HepG2 (cell line): ENCODE measurements at regions not wholly inside any gene's neighbourhood (a gene's known extent, or its start where the extent isn't known, plus 50 kb on each side); places are given as distances from the start of the nearest gene placed in this dataset.

Source experiments
- ATAC-seq: fragments of 200-7000 bp; cut with Tn5 transposase; 3 replicates; pipeline ENCODE4 v1.9.1; 2020; ENCODE audit warnings: mild to moderate bottlenecking, moderate library complexity
- BruUV-seq: library from RNA; stranded (reverse); fragments of 400-500 nt; replicated peaks from 2 replicates; lab custom pipeline; 2021; lab: Mats Ljungman, UMichigan
- CTCF ChIA-PET: fragments of 300-600 bp; formaldehyde crosslinking; extraction: SDS; loops from one replicate; lab custom pipeline; 2021; ENCODE audit warnings: low total read pairs, inconsistent platforms, low intra/inter-chr PET ratio; lab: Yijun Ruan, JAX
- POLR2A ChIA-PET: fragments of 350-600 bp; sonication (Branson Sonifier 250); formaldehyde crosslinking; loops from one replicate; lab custom pipeline; 2020; ENCODE audit warnings: antibody characterized with exemption, inconsistent platforms; lab: Yijun Ruan, JAX
- DNase-seq: peaks from one replicate; pipeline ENCODE4 v3.0.0-alpha.2; 2015; ENCODE audit warnings: low spot score
- FAIRE-seq: peaks from 3 replicates; lab custom pipeline; 2011; peaks lifted over from hg19 to GRCh38; lab: Jason Lieb, UNC
- H2AFZ ChIP-seq: one replicate; pipeline ENCODE4 v1.6.1; 2011; ENCODE audit warnings: low read length, inconsistent platforms
- H3K27ac ChIP-seq: fragments of 300-600 bp; 3 replicates; pipeline ENCODE4 v1.8.0; 2011; ENCODE audit warnings: mixed run types, mild to moderate bottlenecking, mixed read lengths, low read length, inconsistent platforms; ENCODE audit not compliant: insufficient read depth; ENCODE audit errors: extremely low read length
- H3K27me3 ChIP-seq, 2 experiments: fragments of 200-600 bp in 1 of 2; 2 replicates in 1 of 2; 3 replicates in 1 of 2; pipeline versions ENCODE4 v1.6.0 to v1.8.0; 2011; ENCODE audit warnings: low read length in 2 of 2, mild to moderate bottlenecking in 2 of 2, moderate library complexity in 2 of 2, inconsistent platforms in 1 of 2; ENCODE audit not compliant: insufficient read depth in 2 of 2, control insufficient read depth in 1 of 2
- H3K36me3 ChIP-seq, 2 experiments: fragments of 200-600 bp in 1 of 2; replicated peaks in 1 of 2; 2 replicates in 1 of 2; 3 replicates in 1 of 2; pipeline versions ENCODE4 v1.5.1 to v1.8.0; 2011; ENCODE audit warnings: low read length in 2 of 2, inconsistent platforms in 1 of 2; ENCODE audit not compliant: insufficient read depth in 2 of 2, control insufficient read depth in 1 of 2
- H3K4me1 ChIP-seq: 2 replicates; pipeline ENCODE4 v1.5.1; 2012; ENCODE audit warnings: low read length, inconsistent platforms; ENCODE audit not compliant: insufficient read depth
- H3K4me2 ChIP-seq: 2 replicates; pipeline ENCODE4 v1.6.0; 2011; ENCODE audit warnings: low read depth, low read length, inconsistent platforms
- H3K4me3 ChIP-seq, 3 experiments: fragments of 200-600 bp in 1 of 3; sonication (generic), shearing (Covaris generic) in 1 of 3; replicated peaks in 1 of 3; 2 replicates each; pipeline ENCODE4 v1.5.1; 2011 to 2016; ENCODE audit warnings: low read length in 3 of 3, inconsistent platforms in 2 of 3, low read depth in 2 of 3, mild to moderate bottlenecking in 2 of 3, control low read depth in 1 of 3, mixed read lengths in 1 of 3; ENCODE audit not compliant: insufficient read depth in 1 of 3
- H3K79me2 ChIP-seq: one replicate; pipeline ENCODE4 v1.6.1; 2011; ENCODE audit warnings: low read length, inconsistent platforms; ENCODE audit not compliant: insufficient read depth
- H3K9ac ChIP-seq: 2 replicates; pipeline ENCODE4 v1.6.0; 2011; ENCODE audit warnings: mild to moderate bottlenecking, low read depth, low read length, inconsistent platforms; ENCODE audit not compliant: insufficient read depth
- H3K9me3 ChIP-seq: 2 replicates; pipeline ENCODE4 v1.5.1; 2012; ENCODE audit warnings: mild to moderate bottlenecking, low read length
- H4K20me1 ChIP-seq: 2 replicates; pipeline ENCODE4 v1.6.0; 2011; ENCODE audit warnings: inconsistent platforms, mild to moderate bottlenecking, low read length, moderate library complexity; ENCODE audit not compliant: insufficient read depth
- ELF4 ChIP-seq: sonication (generic); formaldehyde crosslinking; IDR thresholded peaks from 2 replicates; pipeline ENCODE4 v1.5.0; 2020; ENCODE audit warnings: missing genetic modification reagents, mild to moderate bottlenecking, moderate library complexity, borderline replicate concordance
- GTF3A ChIP-seq: sonication (generic); formaldehyde crosslinking; conservative IDR thresholded peaks from 2 replicates; pipeline ENCODE4 v1.4.0; 2020; ENCODE audit warnings: mild to moderate bottlenecking, missing genetic modification reagents
- MEIS1 ChIP-seq: sonication (generic); formaldehyde crosslinking; IDR thresholded peaks from 2 replicates; pipeline ENCODE4 v1.9.0; 2021; ENCODE audit warnings: mild to moderate bottlenecking, missing genetic modification reagents, moderate library complexity, borderline replicate concordance
- MYNN ChIP-seq: sonication (generic); formaldehyde crosslinking; IDR thresholded peaks from 2 replicates; pipeline ENCODE4 v1.4.0; 2020; ENCODE audit warnings: mild to moderate bottlenecking, low read depth, missing genetic modification reagents
- SMAD3 ChIP-seq: sonication (generic); formaldehyde crosslinking; IDR thresholded peaks from 2 replicates; pipeline ENCODE4 v1.4.0; 2020; ENCODE audit warnings: missing genetic modification reagents
- STAT5B ChIP-seq: sonication (generic); formaldehyde crosslinking; IDR thresholded peaks from 2 replicates; pipeline ENCODE4 v1.4.0; 2020; ENCODE audit warnings: missing genetic modification reagents
- TCF12 ChIP-seq, 2 experiments: fragments of 450-650 bp in 1 of 2; sonication (generic) in 1 of 2; formaldehyde crosslinking in 1 of 2; IDR thresholded peaks; 2 replicates each; pipeline versions ENCODE4 v1.6.1 to v1.8.0; 2017 to 2022; ENCODE audit warnings: antibody characterized with exemption in 1 of 2, mild to moderate bottlenecking in 1 of 2, missing genetic modification reagents in 1 of 2, moderate library complexity in 1 of 2
- ZNF607 ChIP-seq: sonication (generic); formaldehyde crosslinking; IDR thresholded peaks from 2 replicates; pipeline ENCODE4 v1.5.1; 2020; ENCODE audit warnings: missing genetic modification reagents, mild to moderate bottlenecking, borderline replicate concordance
- ZNF883 ChIP-seq: sonication (generic); formaldehyde crosslinking; IDR thresholded peaks from 2 replicates; pipeline ENCODE4 v1.5.1; 2020; ENCODE audit warnings: mild to moderate bottlenecking, missing genetic modification reagents; ENCODE audit errors: not compliant biosample characterization
- ZZZ3 ChIP-seq: sonication (generic); formaldehyde crosslinking; IDR thresholded peaks from 2 replicates; pipeline ENCODE4 v1.4.0; 2020; ENCODE audit warnings: missing genetic modification reagents, mild to moderate bottlenecking, borderline replicate concordance
- WGBS: methylation state at CpG from one replicate; pipeline ENCODE4 v1.1.6; 2017; ENCODE audit warnings: low lambda C conversion rate; 5-methylcytosine and 5-hydroxymethylcytosine counted together
- in situ Hi-C: cut with HindIII; loops from 2 replicates; pipeline ENCODE4 v1.10.0; 2017; ENCODE audit warnings: low pct_unique_long_range_greater_than_20kb; ENCODE audit not compliant: extremely low pct_ligation_motif_present
- intact Hi-C: fragments of 100-400 bp; cut with micrococcal nuclease; formaldehyde crosslinking; loops from one replicate; pipeline ENCODE4 v1.10.0; 2022; ENCODE audit not compliant: unreplicated experiment
- TF ChIP-seq, protein P1 (sequence below): sonication (generic); formaldehyde crosslinking; IDR thresholded peaks from 2 replicates; pipeline ENCODE4 v1.4.0; 2020; ENCODE audit warnings: missing genetic modification reagents, borderline replicate concordance
- TF ChIP-seq, protein P2 (sequence below): sonication (generic); formaldehyde crosslinking; conservative IDR thresholded peaks from 2 replicates; pipeline ENCODE4 v1.5.0; 2020; ENCODE audit warnings: missing genetic modification reagents

DNA sequence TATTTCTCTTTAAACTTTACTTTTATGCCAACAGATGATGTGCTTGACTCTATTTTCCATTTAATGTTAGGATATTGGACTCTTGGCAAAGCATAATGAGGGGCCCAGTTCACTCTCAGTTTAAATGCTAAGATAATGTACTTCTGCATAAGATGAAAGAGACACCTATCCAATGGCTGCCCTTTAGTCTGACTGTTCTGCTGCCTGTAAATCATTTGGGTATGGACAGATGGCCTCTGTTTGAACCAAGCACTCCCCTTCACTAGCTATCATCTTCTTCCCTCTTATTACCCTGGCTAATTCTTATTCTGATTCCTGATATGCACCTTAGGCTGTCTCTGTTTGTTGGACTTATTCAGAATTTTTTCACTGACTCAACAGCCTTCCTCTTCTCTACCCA is 72.1 kb downstream of the SEM1 start (continued):
- TF ChIP-seq, protein P1, sequence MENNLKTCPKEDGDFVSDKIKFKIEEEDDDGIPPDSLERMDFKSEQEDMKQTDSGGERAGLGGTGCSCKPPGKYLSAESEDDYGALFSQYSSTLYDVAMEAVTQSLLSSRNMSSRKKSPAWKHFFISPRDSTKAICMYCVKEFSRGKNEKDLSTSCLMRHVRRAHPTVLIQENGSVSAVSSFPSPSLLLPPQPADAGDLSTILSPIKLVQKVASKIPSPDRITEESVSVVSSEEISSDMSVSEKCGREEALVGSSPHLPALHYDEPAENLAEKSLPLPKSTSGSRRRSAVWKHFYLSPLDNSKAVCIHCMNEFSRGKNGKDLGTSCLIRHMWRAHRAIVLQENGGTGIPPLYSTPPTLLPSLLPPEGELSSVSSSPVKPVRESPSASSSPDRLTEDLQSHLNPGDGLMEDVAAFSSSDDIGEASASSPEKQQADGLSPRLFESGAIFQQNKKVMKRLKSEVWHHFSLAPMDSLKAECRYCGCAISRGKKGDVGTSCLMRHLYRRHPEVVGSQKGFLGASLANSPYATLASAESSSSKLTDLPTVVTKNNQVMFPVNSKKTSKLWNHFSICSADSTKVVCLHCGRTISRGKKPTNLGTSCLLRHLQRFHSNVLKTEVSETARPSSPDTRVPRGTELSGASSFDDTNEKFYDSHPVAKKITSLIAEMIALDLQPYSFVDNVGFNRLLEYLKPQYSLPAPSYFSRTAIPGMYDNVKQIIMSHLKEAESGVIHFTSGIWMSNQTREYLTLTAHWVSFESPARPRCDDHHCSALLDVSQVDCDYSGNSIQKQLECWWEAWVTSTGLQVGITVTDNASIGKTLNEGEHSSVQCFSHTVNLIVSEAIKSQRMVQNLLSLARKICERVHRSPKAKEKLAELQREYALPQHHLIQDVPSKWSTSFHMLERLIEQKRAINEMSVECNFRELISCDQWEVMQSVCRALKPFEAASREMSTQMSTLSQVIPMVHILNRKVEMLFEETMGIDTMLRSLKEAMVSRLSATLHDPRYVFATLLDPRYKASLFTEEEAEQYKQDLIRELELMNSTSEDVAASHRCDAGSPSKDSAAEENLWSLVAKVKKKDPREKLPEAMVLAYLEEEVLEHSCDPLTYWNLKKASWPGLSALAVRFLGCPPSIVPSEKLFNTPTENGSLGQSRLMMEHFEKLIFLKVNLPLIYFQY (CRISPR knock-in tag): no peak
- no peak for TF ChIP-seq GTF3A (CRISPR knock-in tag)
- TF ChIP-seq SMAD3 (CRISPR knock-in tag): no peak

DNA sequence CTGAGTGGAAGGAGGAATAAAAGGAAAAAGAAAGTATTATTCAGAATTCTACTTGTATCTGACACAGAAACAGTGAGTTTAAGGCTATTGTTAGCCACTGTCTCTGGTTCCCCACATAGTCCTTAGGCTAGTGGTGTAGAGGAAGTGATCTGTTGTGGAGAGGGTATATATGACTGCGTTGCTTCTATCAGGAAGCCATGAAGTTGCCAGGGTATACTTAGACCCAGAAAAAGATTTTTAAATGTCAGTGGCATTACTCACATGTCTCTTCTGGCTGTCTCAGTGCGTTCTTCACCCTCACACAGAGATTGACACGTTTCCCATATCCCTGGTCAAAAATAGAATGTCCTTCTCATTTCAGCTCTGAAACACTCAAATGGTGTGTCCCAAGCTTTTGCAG is 72.7 kb downstream of the SEM1 start:
- in situ Hi-C loops: no loop called here
- ChIA-PET POLR2A (no interaction called here), CTCF (no interaction called here)
- FAIRE-seq (no peak), ATAC-seq (no peak), DNase-seq (no peak)
- intact Hi-C loops: no loop called here
- Histone ChIP-seq H3K27ac (no peak overlapping the region), H3K4me1 (no peaks in the 10 kb centered on the region), H3K4me3 (no peak overlapping the region), H3K4me2 (no peak overlapping the region), H3K27me3 (no peaks in the 10 kb centered on the region), H3K9ac (no peak overlapping the region), H4K20me1 (no peaks in the 10 kb centered on the region), H3K36me3 (no peaks in the 10 kb centered on the region), H3K79me2 (no peaks in the 10 kb centered on the region), H3K9me3 (no peaks in the 10 kb centered on the region), H2AFZ (no peak overlapping the region)
- TF ChIP-seq ELF4 (CRISPR knock-in tag) (no peak), ZZZ3 (CRISPR knock-in tag) (no peak), ZNF607 (CRISPR knock-in tag) (no peak), STAT5B (no peak), MEIS1 (no peak), TCF12 (IDR thresholded peaks at IDR 0.05) (no peak), TCF12 (CRISPR knock-in tag; IDR thresholded peaks at IDR 0.05) (no peak), MYNN (CRISPR knock-in tag) (no peak), ZNF883 (CRISPR knock-in tag) (no peak)
- TF ChIP-seq, protein P2, sequence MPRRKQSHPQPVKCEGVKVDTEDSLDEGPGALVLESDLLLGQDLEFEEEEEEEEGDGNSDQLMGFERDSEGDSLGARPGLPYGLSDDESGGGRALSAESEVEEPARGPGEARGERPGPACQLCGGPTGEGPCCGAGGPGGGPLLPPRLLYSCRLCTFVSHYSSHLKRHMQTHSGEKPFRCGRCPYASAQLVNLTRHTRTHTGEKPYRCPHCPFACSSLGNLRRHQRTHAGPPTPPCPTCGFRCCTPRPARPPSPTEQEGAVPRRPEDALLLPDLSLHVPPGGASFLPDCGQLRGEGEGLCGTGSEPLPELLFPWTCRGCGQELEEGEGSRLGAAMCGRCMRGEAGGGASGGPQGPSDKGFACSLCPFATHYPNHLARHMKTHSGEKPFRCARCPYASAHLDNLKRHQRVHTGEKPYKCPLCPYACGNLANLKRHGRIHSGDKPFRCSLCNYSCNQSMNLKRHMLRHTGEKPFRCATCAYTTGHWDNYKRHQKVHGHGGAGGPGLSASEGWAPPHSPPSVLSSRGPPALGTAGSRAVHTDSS (CRISPR knock-in tag): no peak
- no TSS peak for BruUV-seq
- 11% methylated on average over 3 of the region's 3 CpGs for WGBS
